Vagina (tissue), 2 donors: ENCODE measurements at regions not wholly inside any gene's neighbourhood (a gene's known extent, or its start where the extent isn't known, plus 50 kb on each side); places are given as distances from the start of the nearest gene placed in this dataset.

Experiments
- CTCF ChIP-seq, 3 experiments: fragments of 450-650 bp in 2 of 3; fragments of 200-600 bp in 1 of 3; sonication (generic) in 1 of 3; IDR thresholded peaks; one replicate each; pipeline ENCODE4 v1.5.1; 2017 to 2019; ENCODE audit warnings: antibody characterized with exemption in 3 of 3, mild to moderate bottlenecking in 2 of 3, moderate library complexity in 2 of 3
- POLR2A ChIP-seq, 2 donors: fragments of 450-650 bp; IDR thresholded peaks; one replicate each; pipeline ENCODE4 v1.6.1; 2017; ENCODE audit warnings: antibody characterized with exemption in 2 of 2, mild to moderate bottlenecking in 2 of 2, moderate library complexity in 2 of 2

- TF ChIP-seq CTCF (IDR thresholded peaks at IDR 0.05) (no peak), POLR2A (IDR thresholded peaks at IDR 0.05) (no peak)
Measured at GRCh38 chr6:95143408-95144180, 433.7 kb upstream of the MANEA start.
